Breast epithelium (tissue), 3 donors: ENCODE measurements at regions not wholly inside any gene's neighbourhood (a gene's known extent, or its start where the extent isn't known, plus 50 kb on each side); places are given as distances from the start of the nearest gene placed in this dataset.

Experiments used
- CTCF ChIP-seq, 3 donors: fragments of 450-650 bp; IDR thresholded peaks; one replicate each; pipeline ENCODE4 v1.5.1; 2016 to 2017; ENCODE audit warnings: antibody characterized with exemption in 3 of 3, mild to moderate bottlenecking in 3 of 3, moderate library complexity in 3 of 3
- POLR2A ChIP-seq: fragments of 450-650 bp; IDR thresholded peaks from one replicate; pipeline ENCODE4 v1.6.1; 2016; ENCODE audit warnings: antibody characterized with exemption, mild to moderate bottlenecking, moderate library complexity
- POLR2AphosphoS5 ChIP-seq, 3 donors: sonication (generic); formaldehyde crosslinking; IDR thresholded peaks; one replicate each; pipeline ENCODE4 v1.6.1; 2017; ENCODE audit warnings: antibody characterized with exemption in 3 of 3

- TF ChIP-seq POLR2AphosphoS5 (IDR thresholded peaks at IDR 0.05) (no peak), POLR2A (no peak), CTCF (IDR thresholded peaks at IDR 0.05) (no peak)
Measured at GRCh38 chr4:83964996-83965541, 429.2 kb downstream of the GPAT3 start.
